Testis (tissue), 2 donors: ENCODE measurements at regions not wholly inside any gene's neighbourhood (a gene's known extent, or its start where the extent isn't known, plus 50 kb on each side); places are given as distances from the start of the nearest gene placed in this dataset.

Experiments used
- POLR2A ChIP-seq: fragments of 450-650 bp; IDR thresholded peaks from one replicate; pipeline ENCODE4 v1.6.1; 2017; ENCODE audit warnings: antibody characterized with exemption, mild to moderate bottlenecking, moderate library complexity
- TF ChIP-seq, protein P1 (sequence below), 3 experiments: fragments of 450-650 bp in 2 of 3; fragments of 200-600 bp in 1 of 3; sonication (generic) in 1 of 3; IDR thresholded peaks; one replicate each; pipeline ENCODE4 v1.5.1; 2016 to 2019; ENCODE audit warnings: antibody characterized with exemption in 3 of 3, mild to moderate bottlenecking in 2 of 3, moderate library complexity in 1 of 3

DNA sequence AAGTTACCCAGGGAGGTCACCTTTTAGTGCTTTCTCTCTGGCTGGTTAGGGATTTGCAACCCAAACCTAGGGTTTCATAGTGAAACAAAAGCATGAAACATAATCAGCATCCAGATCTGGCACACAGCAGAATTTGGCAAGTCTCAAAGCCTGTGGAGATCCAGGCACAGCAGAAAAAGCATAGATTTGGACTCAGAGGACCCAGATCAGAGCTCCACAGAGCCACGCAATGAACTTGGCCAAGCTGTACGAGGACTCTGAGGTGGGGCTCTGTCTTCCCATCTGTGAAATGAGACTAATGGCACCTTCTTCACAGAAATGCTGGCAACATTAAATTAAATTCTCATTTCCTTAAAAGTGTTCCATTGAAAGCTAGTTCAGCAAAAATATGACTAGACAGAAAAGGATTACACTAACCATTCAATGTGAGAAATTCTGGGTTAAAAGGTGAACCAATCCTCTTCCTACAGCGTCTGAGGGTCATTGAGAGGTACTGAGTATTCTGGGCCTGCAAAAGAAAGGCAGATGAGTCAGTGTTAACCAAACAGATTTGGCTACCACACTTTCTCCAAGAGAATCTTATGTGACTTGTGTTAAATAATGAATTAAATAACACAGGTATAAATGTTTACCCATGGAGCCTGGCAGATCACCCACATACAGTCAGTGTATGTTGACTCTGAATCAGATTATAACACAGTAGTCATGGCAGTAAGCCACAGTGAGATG, 266.3 kb downstream of the MREG start:
- TF ChIP-seq, protein P1, sequence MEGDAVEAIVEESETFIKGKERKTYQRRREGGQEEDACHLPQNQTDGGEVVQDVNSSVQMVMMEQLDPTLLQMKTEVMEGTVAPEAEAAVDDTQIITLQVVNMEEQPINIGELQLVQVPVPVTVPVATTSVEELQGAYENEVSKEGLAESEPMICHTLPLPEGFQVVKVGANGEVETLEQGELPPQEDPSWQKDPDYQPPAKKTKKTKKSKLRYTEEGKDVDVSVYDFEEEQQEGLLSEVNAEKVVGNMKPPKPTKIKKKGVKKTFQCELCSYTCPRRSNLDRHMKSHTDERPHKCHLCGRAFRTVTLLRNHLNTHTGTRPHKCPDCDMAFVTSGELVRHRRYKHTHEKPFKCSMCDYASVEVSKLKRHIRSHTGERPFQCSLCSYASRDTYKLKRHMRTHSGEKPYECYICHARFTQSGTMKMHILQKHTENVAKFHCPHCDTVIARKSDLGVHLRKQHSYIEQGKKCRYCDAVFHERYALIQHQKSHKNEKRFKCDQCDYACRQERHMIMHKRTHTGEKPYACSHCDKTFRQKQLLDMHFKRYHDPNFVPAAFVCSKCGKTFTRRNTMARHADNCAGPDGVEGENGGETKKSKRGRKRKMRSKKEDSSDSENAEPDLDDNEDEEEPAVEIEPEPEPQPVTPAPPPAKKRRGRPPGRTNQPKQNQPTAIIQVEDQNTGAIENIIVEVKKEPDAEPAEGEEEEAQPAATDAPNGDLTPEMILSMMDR (IDR thresholded peaks at IDR 0.05): no peak
- TF ChIP-seq POLR2A: no peak
